ENCODE measurements at regions not wholly inside any gene's neighbourhood (a gene's known extent, or its start where the extent isn't known, plus 50 kb on each side); places are given as distances from the start of the nearest gene placed in this dataset.

GRCh38 chr22:49567899-49568750, 259.5 kb downstream of the BRD1 start:
- TF ChIP-seq CTCF (IDR thresholded peaks at IDR 0.05) (no peak), EP300 (IDR thresholded peaks at IDR 0.05) (no peak), POLR2A (IDR thresholded peaks at IDR 0.05) (no peak), POLR2AphosphoS5 (IDR thresholded peaks at IDR 0.05) (no peak)
